Body of pancreas (tissue), 4 donors: ENCODE measurements at regions not wholly inside any gene's neighbourhood (a gene's known extent, or its start where the extent isn't known, plus 50 kb on each side); places are given as distances from the start of the nearest gene placed in this dataset.

Experiments
- CTCF ChIP-seq, 7 experiments: fragments of 450-650 bp in 4 of 7; fragments of 200-600 bp in 3 of 7; sonication (generic) in 3 of 7; IDR thresholded peaks; one replicate each; pipeline ENCODE4 v1.5.1; 2016 to 2019; ENCODE audit warnings: antibody characterized with exemption in 7 of 7
- POLR2A ChIP-seq, 3 donors: fragments of 450-650 bp; IDR thresholded peaks; one replicate each; pipeline ENCODE4 v1.6.1; 2016; ENCODE audit warnings: antibody characterized with exemption in 3 of 3, mild to moderate bottlenecking in 2 of 3

GRCh38 chr10:33955676-33956075 lies 621.2 kb upstream of the NRP1 start:
- no peak for TF ChIP-seq CTCF (IDR thresholded peaks at IDR 0.05)
- no peak for TF ChIP-seq POLR2A (IDR thresholded peaks at IDR 0.05)
